NCI-H345 treated with DMSO at 0.1 percent for 48 hours (cell line): ENCODE measurements at regions not wholly inside any gene's neighbourhood (a gene's known extent, or its start where the extent isn't known, plus 50 kb on each side); places are given as distances from the start of the nearest gene placed in this dataset.

ENCODE experiments used
- DNase-seq: peaks from one replicate; lab custom pipeline; 2025; ENCODE audit not compliant: unreplicated experiment; lab: John Stamatoyannopoulos, UW

DNA sequence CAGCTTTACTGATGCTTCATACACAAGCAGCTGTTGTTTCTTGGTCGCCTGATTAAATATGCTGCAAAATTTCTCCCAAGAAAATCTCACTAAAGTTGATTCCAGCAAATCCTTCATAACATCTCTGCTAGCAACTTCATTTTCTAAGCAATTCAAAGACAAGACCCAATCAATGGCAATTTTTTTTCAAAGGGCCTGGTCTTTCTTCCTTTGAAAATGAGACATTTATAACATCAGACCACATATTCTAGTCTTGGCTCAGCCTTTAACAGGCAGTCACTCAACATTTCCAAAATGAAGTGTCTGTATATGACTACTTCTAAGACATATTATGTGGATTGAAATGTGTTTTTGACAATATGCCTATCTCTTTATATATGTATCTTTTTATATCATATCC, 702.6 kb downstream of the KCNA4 start:
- no peak for DNase-seq

GRCh38 chr11:29312812-29313211, 704.0 kb downstream of the KCNA4 start:
- no peak for DNase-seq

DNA sequence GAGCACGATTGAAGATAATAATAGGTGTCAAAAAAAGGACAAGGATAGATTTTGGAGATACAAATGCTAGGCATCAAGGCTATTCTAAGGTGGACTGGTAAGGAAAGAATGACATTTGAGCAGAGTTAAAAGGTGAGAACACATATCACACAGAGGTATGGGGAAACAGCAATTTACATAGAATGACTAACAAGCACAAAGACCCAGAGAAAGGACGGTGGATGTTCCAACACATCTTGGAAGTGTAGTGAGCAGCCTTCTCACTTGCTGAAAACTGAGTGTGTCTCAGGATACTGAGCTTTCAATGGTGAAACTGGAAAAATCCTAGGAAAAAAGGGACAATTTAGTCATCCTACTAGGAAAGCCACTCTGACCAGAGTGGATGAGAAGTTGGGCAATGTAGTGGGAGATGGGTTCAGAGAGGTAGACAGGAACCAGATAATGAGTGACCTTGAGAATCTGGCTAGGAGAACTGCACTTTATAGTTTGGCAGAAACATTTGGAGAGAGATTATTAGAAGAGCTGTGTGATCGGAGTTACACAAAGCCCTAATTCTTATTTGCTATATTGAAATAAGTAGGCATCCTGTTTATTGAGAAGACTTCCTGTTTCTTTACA, 706.0 kb downstream of the KCNA4 start:
- no peak for DNase-seq

DNA sequence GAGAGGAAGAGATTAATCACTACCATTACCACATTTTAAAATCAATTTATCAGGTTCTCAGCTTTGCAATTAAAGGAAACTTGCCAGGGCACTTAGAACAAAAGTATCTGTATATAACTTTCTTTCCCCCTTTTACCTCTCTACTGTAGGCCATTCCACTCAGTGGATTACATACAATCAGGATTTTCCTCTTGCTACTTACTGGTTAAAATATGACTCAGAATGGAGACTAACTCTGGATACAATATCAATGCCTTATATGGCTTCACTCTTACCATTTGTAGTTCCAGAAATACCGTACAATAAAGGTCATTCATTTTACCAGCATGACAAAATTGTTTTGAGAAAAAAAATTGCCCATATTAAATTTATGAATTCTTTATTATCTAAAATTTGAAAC, 706.8 kb downstream of the KCNA4 start:
- DNase-seq, result no peak

- DNase-seq, result no peak
Observed at GRCh38 chr11:29306527-29306926, 710.3 kb downstream of the KCNA4 start.

GRCh38 chr11:29305456-29306232, 711.2 kb downstream of the KCNA4 start:
- DNase-seq, result no peak

DNA sequence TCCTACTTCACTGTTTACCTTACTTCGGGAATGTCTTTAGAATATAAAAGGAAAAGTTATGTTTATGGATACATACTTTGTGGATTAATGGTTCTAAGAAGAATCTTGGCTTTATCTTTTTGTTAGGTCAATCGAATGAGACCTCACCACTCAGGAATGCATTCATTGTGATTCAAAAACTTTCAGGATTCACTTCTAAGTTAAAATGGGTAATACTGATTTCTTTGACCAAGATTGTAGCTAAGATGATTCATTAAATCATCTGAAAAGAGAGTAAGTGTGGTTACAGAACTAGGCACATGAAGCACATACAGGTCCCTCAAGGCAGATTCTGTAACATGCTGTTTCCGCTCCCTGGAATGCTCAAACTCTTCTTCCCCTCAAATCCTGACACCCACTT, 716.4 kb downstream of the KCNA4 start:
- no peak for DNase-seq

DNA sequence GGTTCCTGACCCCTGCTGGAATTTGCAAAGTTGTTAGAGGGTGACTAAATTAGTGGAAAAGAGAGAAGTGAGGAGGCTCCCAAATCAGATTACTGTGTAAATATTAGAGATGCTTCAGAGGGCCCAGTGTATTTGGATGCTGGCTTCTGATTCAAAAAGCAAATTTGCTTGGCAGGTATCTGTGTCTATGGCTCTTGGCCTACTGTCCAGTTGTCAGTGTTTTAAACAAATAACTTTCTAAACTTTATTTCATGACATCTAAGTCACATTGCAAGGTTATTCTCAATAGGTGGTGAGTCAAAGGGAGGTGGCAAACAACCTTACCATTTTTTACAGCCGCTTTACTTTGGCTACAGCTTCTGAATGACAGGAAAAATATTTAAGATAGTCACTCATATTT, 720.1 kb downstream of the KCNA4 start:
- DNase-seq, result no peak

DNA sequence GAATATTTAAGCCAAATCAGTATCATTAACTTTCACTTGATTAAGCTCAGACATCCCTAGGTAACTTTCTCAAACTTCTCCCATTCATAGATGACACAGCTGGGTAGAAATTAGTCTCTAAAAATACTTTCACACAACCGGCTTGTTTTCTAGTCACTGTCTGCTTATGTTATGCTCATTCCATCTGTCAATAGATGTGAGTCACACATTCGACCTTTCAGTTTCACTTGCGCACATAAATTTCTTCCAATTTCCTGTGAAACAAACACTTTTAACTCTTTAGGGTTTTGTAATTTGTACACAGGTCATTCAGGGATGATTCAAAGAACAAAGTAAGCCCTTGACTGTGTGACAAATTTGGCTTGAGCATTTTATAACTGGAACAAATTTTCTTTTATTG, 723.0 kb downstream of the KCNA4 start:
- no peak for DNase-seq

DNA sequence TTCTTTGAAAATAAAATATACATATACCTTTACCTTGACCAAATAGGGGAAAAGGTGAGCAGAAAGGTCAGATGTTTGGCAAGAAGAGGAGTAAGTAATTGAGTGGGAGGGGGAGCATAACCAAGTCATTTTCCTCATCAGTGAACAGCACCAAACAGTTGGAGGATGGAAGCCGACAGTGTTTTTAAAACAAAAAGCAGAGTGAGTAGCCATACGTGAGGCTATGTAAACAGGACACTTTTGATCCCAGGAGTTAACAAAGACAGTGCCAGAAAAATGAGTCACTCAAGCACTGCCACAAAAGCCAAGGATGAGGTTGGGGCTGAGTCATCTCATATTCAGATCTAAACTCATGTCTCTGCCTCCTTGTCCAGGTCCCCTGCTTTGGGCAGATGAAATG, 734.7 kb downstream of the KCNA4 start:
- no peak for DNase-seq

GRCh38 chr11:29281271-29281777, 735.5 kb downstream of the KCNA4 start:
- no peak for DNase-seq

GRCh38 chr11:29280452-29280851, 736.4 kb downstream of the KCNA4 start:
- no peak for DNase-seq

- no peak for DNase-seq
Observed at GRCh38 chr11:29279716-29280115, 737.1 kb downstream of the KCNA4 start.

DNA sequence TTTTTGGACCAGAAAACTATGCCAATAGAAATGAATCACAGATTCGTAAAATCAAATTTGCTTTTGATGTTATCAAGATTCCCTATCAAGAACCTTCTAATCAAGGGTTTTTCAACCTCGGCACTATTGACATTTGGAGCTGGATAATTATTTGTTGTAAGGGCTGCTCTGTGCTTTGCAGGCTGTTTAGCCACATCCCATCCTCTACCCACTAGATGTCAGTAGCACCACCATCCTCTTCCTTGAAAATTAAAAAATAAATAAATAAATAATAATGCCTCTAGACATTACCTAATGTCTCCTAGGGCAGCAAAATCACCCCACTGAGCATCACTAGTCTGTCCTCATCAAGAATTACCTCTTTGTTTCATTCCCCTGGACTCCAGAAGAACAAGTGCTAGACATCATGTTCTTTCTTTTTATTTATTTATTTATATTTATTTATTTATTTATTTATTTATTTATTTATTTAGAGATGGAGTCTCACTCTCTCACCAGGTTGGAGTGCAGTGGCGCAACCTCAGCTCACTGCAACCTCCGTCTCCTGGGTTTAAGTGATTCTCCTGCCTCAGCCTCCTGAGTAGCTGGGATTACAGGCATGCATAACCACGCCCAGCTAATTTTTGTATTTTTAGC, 744.7 kb downstream of the KCNA4 start:
- DNase-seq, result no peak

- no peak for DNase-seq
Observed at GRCh38 chr11:29271616-29272015, 745.2 kb downstream of the KCNA4 start.

DNA sequence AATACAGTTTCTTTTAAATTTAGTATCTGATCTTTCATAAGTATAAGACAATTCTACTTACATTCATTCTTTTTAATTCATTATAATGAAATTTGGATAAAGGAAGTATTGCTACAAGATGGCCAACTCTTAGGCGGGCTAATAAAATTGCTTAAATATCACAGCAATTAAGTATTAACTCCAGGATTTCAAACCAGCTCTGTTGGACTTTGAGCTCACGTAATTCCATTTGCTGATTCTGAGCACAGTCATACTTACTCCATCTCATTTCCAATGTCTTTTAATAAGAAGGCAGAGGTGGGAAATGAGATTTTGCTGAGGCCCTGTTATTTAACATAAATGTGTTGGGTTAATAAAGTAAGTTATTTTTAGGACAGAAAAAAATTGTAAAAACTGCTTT, 748.1 kb downstream of the KCNA4 start:
- no peak for DNase-seq

DNA sequence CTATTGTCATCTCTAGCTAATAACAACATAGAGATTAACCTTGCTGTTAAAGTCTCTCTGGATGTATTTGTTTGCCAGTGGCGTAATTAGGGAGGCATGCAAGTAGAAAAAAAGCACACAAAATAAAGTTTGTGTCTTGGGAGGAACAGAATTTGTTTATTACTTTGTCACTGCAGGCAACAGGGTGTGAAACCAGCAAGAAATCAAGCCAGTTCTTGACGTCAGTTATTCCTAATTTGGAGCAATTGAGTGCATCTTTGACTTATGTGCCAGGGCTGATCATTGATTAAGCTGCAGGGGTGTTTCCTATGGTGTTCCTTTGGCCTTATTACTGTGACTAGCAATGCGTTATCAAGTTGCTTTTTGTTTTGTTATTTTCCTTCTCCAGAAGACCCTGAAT, 751.0 kb downstream of the KCNA4 start:
- no peak for DNase-seq

DNA sequence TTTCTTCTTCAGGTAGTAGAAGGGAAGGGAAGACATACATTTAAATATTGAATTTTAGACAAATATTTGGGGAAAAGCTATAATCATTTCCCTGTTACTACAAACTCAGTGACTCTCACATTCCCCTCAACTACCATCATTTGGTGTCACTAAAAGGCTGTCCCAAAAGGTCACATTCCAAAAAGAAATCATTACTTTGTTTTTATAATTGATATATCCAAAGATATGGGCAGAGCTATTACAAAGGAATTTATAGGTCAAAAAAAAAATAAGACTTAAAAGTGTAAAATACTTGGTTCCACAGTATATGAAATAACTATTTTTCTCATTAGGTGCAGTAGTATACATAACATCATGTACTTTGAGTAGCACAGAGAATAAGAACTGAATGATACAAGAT, 751.4 kb downstream of the KCNA4 start:
- DNase-seq, result no peak

DNA sequence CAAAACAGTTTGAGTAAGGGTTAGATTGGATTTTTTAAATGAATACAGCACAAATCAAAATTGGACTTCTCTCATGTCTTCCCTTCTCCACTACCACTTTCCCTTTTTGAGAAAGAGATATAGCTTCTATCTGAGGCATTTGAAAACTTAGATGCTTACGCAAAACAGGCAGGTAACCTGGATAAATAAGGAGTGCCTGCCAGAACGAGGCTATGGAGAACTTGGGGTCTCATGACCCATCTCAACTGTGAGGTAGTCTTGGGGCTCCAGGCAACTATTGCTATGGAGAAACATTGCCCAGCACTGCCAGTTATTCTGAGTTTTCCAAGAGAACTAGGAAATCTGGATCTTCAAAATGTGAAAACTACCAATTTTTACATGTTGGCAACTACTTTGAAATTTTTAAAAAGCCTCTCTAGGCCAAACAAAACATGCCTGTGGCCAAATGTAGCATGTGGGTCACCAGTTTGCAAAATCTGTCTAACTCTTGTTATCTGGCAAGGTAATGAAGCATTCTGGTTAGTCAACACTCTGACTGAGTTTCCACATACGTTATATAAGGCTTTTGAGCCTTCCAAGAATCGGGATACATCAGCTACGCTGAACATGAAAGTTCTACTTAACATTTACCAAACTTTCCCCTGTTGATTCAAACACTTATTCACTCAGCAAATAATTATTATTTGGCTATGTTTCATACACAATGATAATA, 752.7 kb downstream of the KCNA4 start:
- DNase-seq, result no peak

GRCh38 chr11:29261831-29262230, 755.0 kb downstream of the KCNA4 start:
- no peak for DNase-seq

- no peak for DNase-seq
Observed at GRCh38 chr11:29260939-29261705, 755.7 kb downstream of the KCNA4 start.
